ENCODE measurements at regions not wholly inside any gene's neighbourhood (a gene's known extent, or its start where the extent isn't known, plus 50 kb on each side); places are given as distances from the start of the nearest gene placed in this dataset.

DNA sequence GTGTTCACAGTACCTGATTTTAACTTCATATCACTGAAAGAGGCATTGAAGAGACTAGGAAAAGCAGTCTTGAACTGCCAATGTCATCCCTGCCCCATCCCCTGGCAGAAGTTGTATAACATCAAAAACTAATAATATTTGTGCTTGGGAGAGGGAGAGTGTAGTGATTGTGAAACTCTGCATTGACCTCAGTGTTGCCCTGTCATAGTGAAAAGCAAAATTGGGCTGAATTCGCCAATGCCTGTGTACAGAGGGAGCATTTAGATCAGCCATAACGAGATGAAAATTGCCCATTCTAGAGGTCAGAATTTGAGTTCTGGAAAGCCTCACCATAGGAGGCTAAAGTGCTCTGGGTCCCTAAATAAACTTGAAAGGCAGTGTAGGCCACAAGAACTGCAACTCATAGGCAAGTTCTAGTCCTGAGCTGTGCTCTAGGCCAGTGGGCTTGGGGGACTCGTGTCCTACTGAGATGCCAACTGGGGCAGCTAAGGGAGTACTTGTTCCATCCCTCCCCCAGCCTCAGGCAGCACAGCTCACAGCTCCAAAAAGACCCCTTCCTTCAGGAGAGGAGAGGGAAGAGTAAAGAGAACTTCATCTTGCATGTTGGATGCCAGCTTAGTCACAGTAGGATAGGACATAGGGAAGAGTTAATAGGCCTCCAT, 855.6 kb downstream of the TSN start:
- no peak overlapping the region for H3K4me3 ChIP-seq (ENCODE audit: low read depth, low read length)
- TF ChIP-seq, protein P1, sequence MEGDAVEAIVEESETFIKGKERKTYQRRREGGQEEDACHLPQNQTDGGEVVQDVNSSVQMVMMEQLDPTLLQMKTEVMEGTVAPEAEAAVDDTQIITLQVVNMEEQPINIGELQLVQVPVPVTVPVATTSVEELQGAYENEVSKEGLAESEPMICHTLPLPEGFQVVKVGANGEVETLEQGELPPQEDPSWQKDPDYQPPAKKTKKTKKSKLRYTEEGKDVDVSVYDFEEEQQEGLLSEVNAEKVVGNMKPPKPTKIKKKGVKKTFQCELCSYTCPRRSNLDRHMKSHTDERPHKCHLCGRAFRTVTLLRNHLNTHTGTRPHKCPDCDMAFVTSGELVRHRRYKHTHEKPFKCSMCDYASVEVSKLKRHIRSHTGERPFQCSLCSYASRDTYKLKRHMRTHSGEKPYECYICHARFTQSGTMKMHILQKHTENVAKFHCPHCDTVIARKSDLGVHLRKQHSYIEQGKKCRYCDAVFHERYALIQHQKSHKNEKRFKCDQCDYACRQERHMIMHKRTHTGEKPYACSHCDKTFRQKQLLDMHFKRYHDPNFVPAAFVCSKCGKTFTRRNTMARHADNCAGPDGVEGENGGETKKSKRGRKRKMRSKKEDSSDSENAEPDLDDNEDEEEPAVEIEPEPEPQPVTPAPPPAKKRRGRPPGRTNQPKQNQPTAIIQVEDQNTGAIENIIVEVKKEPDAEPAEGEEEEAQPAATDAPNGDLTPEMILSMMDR (IDR thresholded peaks at IDR 0.05; ENCODE audit: control insufficient read depth, extremely low read depth, insufficient read depth), result no peak
- no peak for DNase-seq (ENCODE audit: low read depth)

DNA sequence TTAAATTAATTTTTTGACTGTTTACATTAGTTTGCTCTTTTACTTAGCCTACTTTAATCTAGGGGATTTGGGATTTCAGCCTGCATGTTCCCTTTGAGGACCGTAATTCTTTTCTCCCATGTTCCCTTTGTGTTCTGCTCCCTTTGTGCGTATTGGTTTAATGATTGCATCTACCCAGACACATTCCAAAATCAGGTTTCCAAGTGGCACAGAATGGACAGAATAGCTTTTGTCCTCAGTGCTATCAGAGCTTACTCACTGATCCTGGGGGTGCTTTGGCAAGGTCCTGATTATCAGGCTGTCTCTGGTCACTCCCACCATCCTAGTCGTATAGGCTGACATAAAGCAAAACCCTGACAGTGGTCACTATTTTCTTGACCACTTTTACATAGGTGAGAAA, 867.5 kb downstream of the TSN start:
- DNase-seq (ENCODE audit: low read depth), result no peak
- H3K4me3 ChIP-seq (ENCODE audit: low read depth, low read length), result no peak overlapping the region
- TF ChIP-seq, protein P1 (IDR thresholded peaks at IDR 0.05; ENCODE audit: control insufficient read depth, extremely low read depth, insufficient read depth), result no peak

DNA sequence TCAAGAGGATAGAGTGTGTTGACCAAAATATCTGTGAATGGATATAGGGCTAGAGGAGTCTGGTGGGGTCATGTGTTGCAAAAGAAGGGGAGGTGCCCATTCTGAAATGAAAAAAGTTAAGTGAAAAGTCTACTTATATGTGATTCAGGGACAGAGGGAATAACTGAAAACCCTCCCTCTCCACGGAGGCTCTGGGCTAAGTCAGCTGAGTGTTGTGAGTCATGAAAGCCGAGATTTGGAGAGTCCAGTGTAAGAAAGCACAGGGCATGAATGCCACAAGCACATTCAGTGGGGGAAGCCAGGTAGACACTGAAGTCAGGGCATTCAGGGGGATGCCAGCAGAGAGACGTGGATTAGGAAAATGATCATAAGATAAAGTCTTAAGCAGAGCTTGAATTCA, 871.9 kb downstream of the TSN start:
- no peak overlapping the region for H3K4me3 ChIP-seq (ENCODE audit: low read depth, low read length)
- no peak for DNase-seq (ENCODE audit: low read depth)
- TF ChIP-seq, protein P1 (IDR thresholded peaks at IDR 0.05; ENCODE audit: control insufficient read depth, extremely low read depth, insufficient read depth), result no peak

DNA sequence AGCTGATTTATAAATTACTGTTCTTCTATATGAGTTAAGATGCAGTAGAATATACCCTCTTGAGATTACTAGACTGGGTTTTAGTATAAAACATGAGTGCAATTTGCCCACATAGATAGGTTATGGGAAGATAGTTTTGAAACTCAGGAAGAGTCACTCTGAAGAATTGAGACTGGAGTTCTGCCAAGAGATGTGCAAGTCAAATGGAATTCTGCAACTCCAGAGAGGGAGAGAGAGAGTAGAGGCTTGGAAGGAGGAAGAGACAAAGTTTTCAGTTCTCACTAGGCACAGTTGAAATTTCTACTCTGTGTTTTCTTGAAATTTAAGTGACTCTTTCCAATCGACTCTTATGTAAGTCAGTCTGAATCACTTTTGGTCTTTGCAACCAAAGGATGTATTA, 878.8 kb downstream of the TSN start:
- DNase-seq (ENCODE audit: low read depth), result no peak
- TF ChIP-seq, protein P1 (IDR thresholded peaks at IDR 0.05; ENCODE audit: control insufficient read depth, extremely low read depth, insufficient read depth), result no peak
- H3K4me3 ChIP-seq (ENCODE audit: low read depth, low read length), result no peak overlapping the region

DNA sequence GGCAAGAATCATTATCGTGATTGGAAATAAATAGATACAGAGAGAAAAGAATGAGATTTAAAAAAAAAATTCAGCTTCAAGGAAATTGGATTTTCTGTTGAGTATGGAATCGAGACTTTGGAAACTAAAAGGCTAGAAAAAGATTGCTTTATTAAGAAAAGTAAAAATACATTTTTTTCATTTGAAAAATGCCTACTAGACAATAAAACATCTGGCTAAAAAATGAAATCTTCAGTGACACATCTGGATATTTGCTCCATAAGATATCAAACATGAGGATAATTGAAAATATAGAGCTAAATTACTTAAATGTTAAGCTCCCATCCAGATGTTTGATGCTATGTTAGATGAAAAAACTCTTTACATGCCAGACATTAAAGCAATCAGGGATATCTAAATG, 879.5 kb downstream of the TSN start:
- DNase-seq (ENCODE audit: low read depth), result no peak
- no peak overlapping the region for H3K4me3 ChIP-seq (ENCODE audit: low read depth, low read length)
- TF ChIP-seq, protein P1 (IDR thresholded peaks at IDR 0.05; ENCODE audit: control insufficient read depth, extremely low read depth, insufficient read depth), result no peak

DNA sequence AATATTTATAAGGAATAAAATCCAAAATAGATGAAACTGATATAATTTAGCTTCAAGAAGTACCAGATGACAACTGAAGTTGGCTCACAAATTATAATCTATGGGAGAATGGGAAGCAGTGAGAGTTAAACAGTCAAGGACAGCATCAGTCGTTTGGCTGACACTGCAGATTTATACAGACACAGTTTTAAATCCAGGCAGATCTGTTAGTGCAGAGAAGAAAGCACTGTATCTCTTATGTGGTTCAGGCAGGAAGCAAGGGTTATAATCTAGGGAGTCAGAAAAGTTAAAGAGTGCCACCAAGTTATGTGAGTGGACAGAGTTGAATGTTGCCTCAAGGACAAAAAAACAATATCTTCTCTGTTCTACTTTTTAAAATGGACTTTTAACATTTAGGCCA, 880.2 kb downstream of the TSN start:
- no peak overlapping the region for H3K4me3 ChIP-seq (ENCODE audit: low read depth, low read length)
- TF ChIP-seq, protein P1 (IDR thresholded peaks at IDR 0.05; ENCODE audit: control insufficient read depth, extremely low read depth, insufficient read depth), result no peak
- no peak for DNase-seq (ENCODE audit: low read depth)

DNA sequence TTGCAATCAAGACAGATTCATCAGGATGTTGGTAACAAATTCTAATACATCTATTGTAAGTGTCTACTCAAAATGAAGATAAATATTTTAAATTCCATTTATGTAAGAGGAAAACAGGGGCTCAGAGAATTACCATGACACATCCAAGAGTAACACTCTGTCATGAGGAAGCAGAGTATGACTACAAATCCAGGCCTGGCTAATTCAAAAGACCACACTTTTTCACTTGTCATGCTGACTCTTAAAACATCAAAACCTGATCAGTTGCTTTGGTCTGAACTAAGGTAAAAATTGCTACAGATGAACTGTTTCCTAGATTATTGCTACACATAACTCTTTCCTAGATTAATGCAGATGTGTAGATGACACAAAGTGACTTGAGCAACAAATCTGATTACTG, 880.6 kb downstream of the TSN start:
- DNase-seq (ENCODE audit: low read depth), result no peak
- TF ChIP-seq, protein P1 (IDR thresholded peaks at IDR 0.05; ENCODE audit: control insufficient read depth, extremely low read depth, insufficient read depth), result no peak
- H3K4me3 ChIP-seq (ENCODE audit: low read depth, low read length), result no peak overlapping the region

Data from LNCaP clone FGC (cell line).